ENCODE measurements at regions not wholly inside any gene's neighbourhood (a gene's known extent, or its start where the extent isn't known, plus 50 kb on each side); places are given as distances from the start of the nearest gene placed in this dataset.

- no peak for DNase-seq (ENCODE audit: low read depth)
- Histone ChIP-seq H3K36me3 (ENCODE audit: control insufficient read depth, insufficient read depth, low read length) (no peaks in the 10 kb centered on the region), H3K4me3 (ENCODE audit: low read depth, low read length) (no peak overlapping the region), H3K27me3 (ENCODE audit: control insufficient read depth, insufficient read depth, low read length) (no peaks in the 10 kb centered on the region)
- FAIRE-seq, result no peak
- TF ChIP-seq CTCF (IDR thresholded peaks at IDR 0.05; ENCODE audit: insufficient read depth, low read length, severe bottlenecking), result no peak
Observed at GRCh38 chr6:30832864-30833263, 51.5 kb upstream of the DDR1 start.

GRCh38 chr6:30830438-30830837 lies 53.9 kb upstream of the DDR1 start:
- TF ChIP-seq CTCF (IDR thresholded peaks at IDR 0.05; ENCODE audit: insufficient read depth, low read length, severe bottlenecking), result no peak
- FAIRE-seq (no peak), DNase-seq (ENCODE audit: low read depth) (no peak)
- no peaks in the 10 kb centered on the region for H3K36me3 ChIP-seq (ENCODE audit: control insufficient read depth, insufficient read depth, low read length)
- H3K4me3 ChIP-seq (ENCODE audit: low read depth, low read length), result no peak overlapping the region
- H3K27me3 ChIP-seq (ENCODE audit: control insufficient read depth, insufficient read depth, low read length), result no peaks in the 10 kb centered on the region

DNA sequence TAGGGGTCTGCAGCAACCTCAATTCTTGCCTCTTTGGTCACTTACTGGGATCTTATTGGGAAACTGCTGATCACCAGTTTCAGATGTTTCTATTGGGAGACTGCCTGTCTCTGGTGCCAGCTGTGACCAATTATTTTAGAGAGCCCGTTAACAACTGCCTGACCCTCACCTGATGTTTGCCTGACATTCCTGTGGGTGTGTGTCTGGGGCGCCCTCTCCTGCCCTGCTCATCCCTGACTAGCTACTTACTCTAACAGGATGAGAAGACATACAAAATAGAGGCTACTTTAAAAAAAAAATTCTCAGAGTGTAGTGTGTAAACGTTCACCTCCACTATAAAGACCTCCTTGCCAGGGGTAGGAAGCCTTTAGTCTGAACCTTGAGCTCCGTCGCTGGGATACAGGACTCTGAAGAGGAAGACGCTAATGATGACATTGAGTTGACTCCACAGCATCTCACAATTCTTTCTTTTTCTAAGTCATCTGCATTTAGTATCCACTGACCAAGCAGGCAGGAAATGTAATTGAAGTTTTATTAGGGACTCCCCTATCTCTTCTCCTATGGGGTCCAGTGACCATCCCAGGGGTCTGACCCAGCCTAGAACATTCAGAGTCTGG lies 54.6 kb upstream of the DDR1 start:
- FAIRE-seq, result no peak
- no peaks in the 10 kb centered on the region for H3K36me3 ChIP-seq (ENCODE audit: control insufficient read depth, insufficient read depth, low read length)
- no peak overlapping the region for H3K4me3 ChIP-seq (ENCODE audit: low read depth, low read length)
- H3K27me3 ChIP-seq (ENCODE audit: control insufficient read depth, insufficient read depth, low read length), result no peaks in the 10 kb centered on the region
- no peak for TF ChIP-seq CTCF (IDR thresholded peaks at IDR 0.05; ENCODE audit: insufficient read depth, low read length, severe bottlenecking)
- DNase-seq (ENCODE audit: low read depth), result no peak

- Histone ChIP-seq H3K36me3 (ENCODE audit: control insufficient read depth, insufficient read depth, low read length) (no peaks in the 10 kb centered on the region), H3K27me3 (ENCODE audit: control insufficient read depth, insufficient read depth, low read length) (no peaks in the 10 kb centered on the region), H3K4me3 (ENCODE audit: low read depth, low read length) (no peak overlapping the region)
- FAIRE-seq (no peak), DNase-seq (ENCODE audit: low read depth) (no peak)
- no peak for TF ChIP-seq CTCF (IDR thresholded peaks at IDR 0.05; ENCODE audit: insufficient read depth, low read length, severe bottlenecking)
Observed at GRCh38 chr6:30829033-30829432, 55.3 kb upstream of the DDR1 start.

GRCh38 chr6:30828027-30828962 lies 56.0 kb upstream of the DDR1 start:
- TF ChIP-seq CTCF (IDR thresholded peaks at IDR 0.05; ENCODE audit: insufficient read depth, low read length, severe bottlenecking), result peak; percentile 90
- no peaks in the 10 kb centered on the region for H3K36me3 ChIP-seq (ENCODE audit: control insufficient read depth, insufficient read depth, low read length)
- H3K27me3 ChIP-seq (ENCODE audit: control insufficient read depth, insufficient read depth, low read length), result no peaks in the 10 kb centered on the region
- H3K4me3 ChIP-seq (ENCODE audit: low read depth, low read length), result no peak overlapping the region
- DNase-seq (ENCODE audit: low read depth) (peak; percentile 92), FAIRE-seq (peak; percentile 60)
